CD1c-positive myeloid dendritic cell (primary cell): ENCODE measurements at regions not wholly inside any gene's neighbourhood (a gene's known extent, or its start where the extent isn't known, plus 50 kb on each side); places are given as distances from the start of the nearest gene placed in this dataset.

Experiments used
- DNase-seq: peaks from one replicate; pipeline ENCODE4 v3.0.0-alpha.2; 2016; ENCODE audit errors: extremely low spot score

GRCh38 chr4:18973296-18973695 is 951.7 kb upstream of the LCORL start:
- no peak for DNase-seq

DNA sequence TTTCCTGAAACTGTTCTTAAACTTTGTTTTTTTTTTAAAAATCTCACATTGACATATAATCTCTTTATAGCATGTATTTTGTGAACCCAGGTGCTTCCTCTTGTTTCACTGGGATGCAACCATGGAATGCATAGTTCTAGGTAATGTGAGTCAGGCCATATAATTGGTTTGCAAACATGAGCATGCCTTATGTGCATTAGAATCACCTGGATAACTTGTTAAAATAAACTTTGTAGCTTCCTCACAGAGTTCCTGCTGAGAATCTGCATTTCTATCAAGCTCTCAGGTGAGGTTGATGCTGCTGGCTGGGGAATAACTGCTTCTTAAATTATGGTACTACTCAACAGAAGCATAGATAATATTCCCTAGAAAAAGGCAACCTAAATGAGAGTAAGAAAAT is 940.3 kb upstream of the LCORL start:
- DNase-seq, result no peak

GRCh38 chr4:18961266-18961665 is 939.7 kb upstream of the LCORL start:
- no peak for DNase-seq

- DNase-seq, result no peak
Measured at GRCh38 chr4:18957716-18958115, 936.2 kb upstream of the LCORL start.

DNA sequence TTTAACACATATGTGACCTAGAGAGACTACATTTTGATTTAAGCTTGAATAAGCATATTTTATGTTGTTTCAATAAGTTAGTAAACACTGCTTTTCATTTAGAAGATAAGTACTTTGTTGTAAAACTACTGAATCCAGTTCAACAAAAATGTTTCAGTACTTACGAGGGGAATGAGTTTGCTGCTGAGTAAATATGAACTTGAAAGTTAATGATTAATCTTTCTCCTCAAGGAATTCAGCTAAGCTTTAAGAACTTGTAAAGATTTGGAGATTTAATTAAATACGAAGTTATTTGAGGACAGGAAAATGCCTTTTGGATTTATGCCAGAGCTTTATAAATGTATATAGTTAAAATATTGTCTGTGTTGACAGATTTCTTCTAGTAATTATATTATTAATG is 933.0 kb upstream of the LCORL start:
- DNase-seq, result no peak

GRCh38 chr4:18953613-18954012 is 932.1 kb upstream of the LCORL start:
- DNase-seq, result no peak

GRCh38 chr4:18945464-18945863 is 923.9 kb upstream of the LCORL start:
- DNase-seq, result no peak

- DNase-seq, result no peak
Measured at GRCh38 chr4:18942874-18943273, 921.3 kb upstream of the LCORL start.

- no peak for DNase-seq
Measured at GRCh38 chr4:18938343-18939099, 917.0 kb upstream of the LCORL start.

GRCh38 chr4:18937746-18938145 is 916.2 kb upstream of the LCORL start:
- no peak for DNase-seq

- DNase-seq, result no peak
Measured at GRCh38 chr4:18937080-18937479, 915.5 kb upstream of the LCORL start.

DNA sequence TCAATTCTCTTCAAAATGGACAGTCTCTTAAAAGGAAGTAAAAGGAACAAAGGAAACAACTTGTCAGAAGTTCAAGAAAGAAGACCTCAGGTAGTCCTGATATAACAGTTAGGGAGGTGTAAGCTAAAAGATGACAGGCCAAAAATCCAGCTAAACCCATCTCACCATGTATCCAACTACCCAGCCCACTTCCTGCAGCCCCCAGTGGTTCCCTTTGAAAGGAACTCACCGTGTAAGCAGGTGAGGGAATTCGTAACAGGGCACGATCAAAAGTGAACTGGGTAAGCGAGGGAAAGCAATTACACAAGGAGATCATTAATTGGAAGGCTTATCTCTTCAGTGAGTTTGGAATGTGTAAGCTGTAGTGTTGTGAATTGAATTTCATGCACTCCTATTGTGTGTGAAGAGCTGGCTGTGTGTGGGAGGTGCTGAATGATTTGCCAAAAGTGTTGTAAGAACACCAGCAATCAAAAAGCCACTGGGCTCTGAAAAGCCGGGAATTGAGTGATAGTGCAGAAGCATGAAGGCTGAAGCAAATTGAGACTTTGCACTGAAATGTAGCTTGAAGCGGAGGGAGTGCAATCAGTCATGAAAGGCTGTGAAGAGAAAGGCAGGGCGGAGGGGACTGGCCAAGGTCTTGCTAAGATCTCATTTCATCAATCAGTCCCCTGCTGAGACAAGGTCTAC is 914.2 kb upstream of the LCORL start:
- DNase-seq, result no peak

DNA sequence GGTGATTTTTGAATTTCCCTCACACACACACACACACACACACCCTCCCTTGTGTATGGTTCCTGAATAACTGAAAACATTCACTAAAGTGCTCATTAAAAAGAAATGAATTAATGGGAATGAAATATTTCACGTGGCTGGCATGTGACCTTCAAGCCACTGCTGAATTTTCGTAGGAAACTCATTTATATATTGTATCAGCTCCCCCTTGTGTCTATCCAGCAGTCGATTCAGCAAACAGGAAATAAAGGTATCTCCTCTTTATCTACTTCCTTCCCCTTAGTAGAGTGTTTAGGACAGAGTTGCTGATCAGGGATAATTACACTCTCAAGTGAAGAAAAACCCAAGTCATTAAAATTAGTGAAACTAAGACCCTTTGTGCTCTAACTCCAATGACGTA is 912.6 kb upstream of the LCORL start:
- no peak for DNase-seq

DNA sequence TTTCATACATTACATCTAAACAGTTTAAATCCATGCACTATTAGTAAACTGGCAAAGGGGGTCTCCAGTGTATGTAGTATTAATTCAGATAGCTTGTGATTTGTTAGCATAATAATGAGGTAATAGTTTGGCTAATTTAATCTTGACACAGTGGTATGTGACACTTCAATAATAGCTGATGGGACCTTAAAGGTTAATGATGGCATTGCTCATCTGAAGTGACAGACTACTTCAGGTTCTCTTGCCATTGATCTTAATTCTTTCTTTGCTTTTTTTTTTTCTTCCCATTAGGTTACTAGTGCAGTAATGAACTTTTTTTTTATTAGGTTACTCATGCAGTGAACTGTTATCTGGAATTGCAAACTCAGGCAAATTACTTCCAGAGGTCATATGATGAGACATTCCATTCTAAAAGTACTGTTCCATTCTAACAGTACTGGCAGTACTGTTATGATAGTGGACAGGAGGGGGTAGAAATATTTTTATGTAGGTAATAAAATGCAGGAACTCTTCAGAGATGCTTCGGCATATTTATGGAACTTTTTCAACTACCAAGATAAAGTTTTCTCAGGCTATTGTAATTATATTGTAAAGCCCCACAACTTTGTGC is 911.3 kb upstream of the LCORL start:
- DNase-seq, result no peak

GRCh38 chr4:18931643-18932377 is 910.3 kb upstream of the LCORL start:
- no peak for DNase-seq

DNA sequence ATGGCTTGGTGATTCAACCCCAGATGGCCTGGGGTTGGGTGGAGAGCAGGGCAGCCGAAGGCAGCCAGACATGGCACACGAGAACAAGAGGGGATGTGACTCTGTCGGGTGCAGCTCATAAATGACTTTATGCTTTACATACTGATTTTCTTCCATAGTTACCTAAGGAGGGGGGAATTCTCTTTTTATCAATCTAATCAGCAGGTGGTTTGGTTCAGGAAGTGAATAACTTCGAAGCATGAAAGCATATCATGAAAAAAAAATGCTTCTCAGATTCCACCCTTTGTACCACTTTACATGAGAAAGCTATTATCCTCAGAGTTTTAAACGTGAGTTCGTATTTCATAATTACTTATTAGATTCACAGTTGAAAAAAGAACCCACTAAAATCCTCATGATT is 908.9 kb upstream of the LCORL start:
- DNase-seq, result no peak

- DNase-seq, result no peak
Measured at GRCh38 chr4:18923496-18924161, 902.1 kb upstream of the LCORL start.

- no peak for DNase-seq
Measured at GRCh38 chr4:18917689-18918088, 896.1 kb upstream of the LCORL start.

DNA sequence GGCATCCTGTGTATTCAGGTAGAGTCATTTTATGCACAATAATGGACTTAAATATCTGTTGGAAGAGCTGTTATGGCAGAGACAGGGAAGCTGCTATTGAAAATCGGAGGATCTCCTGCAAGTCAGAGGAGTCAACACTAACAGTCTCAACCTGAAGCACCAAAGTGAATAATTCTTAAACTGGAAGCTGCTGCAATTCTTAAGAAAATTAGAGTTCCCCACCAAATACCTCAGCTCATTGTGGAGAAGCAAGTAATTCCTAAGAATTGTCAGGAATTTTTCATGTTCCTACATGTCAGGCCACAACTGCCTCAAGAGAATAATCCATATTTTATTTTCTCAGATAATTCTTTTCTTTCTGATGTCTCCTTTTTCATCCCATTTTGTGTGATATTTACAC is 892.6 kb upstream of the LCORL start:
- no peak for DNase-seq

- DNase-seq, result no peak
Measured at GRCh38 chr4:18894928-18895327, 873.4 kb upstream of the LCORL start.

DNA sequence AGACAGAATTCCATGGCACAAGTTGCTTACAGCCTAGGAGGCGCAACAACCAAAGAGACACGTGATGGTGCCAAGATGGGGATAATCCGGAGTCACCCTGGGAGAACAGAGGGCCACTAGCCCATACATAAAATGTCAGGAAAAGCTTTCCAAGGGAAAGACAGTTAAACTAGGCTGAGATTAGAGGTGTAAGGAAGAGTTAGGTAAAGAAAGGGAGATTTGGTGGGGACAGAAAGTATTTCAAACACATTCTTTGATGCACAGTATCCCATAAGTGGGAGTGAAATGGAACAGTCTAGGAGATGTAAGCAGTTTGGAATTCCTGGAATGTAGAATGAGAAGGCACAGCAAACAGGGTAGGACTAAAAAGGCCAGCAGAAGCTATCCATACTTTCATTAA is 860.9 kb upstream of the LCORL start:
- no peak for DNase-seq

DNA sequence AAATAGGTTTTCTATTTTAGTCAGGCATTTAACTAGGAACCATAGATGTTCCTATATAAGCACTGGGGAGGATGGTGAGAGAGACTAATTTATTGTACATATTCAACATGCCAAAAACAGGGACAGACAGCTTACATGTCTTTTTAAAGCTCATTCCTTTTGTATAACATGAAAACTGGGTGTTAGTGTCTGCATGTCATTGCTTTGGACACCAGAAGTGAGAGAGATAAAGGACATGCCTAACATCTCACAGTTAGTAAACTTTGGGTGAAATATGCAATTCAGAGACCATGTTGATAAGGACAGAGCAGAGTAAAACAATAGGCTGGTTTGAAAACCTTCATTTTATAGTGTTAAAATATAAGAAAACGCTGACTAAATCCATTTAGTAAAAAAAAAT is 860.0 kb upstream of the LCORL start:
- DNase-seq, result no peak
